NCI-H2107 treated with DMSO at 0.1 percent for 48 hours (cell line): ENCODE measurements at regions not wholly inside any gene's neighbourhood (a gene's known extent, or its start where the extent isn't known, plus 50 kb on each side); places are given as distances from the start of the nearest gene placed in this dataset.
"Not testable (repeated sequence)": the region's sequence is repeated elsewhere in the genome, so short reads cannot be mapped to it uniquely, and the experiment has no call there.

ENCODE experiments used
- DNase-seq: peaks from one replicate; lab custom pipeline; 2025; ENCODE audit not compliant: unreplicated experiment; lab: John Stamatoyannopoulos, UW

DNA sequence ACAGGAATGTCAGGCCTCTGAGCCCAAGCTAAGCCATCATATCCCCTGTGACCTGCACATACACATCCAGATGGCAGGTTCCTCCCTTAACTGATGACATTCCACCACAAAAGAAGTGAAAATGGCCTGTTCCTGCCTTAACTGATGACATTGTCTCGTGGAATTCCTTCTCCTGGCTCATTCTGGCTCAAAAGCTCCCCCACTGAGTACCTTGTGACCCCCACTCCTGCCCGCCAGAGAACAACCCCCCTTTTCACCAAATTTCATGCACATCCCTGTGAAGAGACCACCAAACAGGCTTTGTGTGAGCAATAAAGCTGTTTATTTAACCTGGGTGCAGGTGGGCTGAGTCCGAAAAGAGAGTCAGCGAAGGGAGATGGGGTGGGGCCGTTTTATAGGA, 447.4 kb downstream of the FGF13 start:
- not testable (repeated sequence) for DNase-seq

DNA sequence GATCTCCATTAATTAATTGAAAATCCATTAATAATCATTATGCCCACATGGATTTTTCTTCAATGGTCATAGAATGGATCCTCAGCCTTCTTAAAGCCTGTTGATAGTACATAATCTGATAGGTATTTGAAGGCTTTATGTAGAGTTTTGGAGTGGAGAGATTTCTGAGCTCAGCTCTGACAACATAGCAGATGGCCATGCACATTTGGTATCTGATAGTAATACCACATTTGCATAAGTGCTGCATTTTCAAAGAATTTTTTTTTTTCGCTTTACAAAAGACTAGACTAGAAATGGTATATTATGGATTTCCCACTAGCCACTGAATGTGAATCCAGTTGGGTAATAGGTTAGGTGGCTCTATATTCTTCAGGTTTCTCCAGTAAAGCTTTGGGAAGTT, 440.6 kb downstream of the FGF13 start:
- no peak for DNase-seq

- DNase-seq, result not testable (repeated sequence)
Observed at GRCh38 chrX:138282598-138283150, 428.8 kb downstream of the FGF13 start.

GRCh38 chrX:138287205-138287877, 424.2 kb downstream of the FGF13 start:
- DNase-seq, result no peak

DNA sequence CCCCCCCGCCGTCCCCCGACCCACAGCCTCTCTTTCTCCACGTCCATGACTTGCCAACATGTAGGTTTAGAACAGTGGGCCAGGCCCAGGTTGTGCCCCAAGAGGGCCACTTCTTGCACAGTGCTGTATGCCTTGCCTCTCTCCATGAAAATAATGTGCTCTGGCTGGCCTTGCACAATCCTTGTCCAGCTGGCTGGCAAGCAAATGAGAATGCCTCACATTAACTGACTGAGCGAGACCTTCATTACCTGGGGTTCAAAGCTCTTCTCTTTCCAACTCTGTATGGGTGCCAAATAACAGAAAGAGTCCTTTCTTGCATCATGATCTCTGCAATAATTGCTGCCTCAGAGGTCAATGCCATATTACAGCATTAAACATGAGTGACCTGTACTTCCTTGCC, 416.6 kb downstream of the FGF13 start:
- no peak for DNase-seq

DNA sequence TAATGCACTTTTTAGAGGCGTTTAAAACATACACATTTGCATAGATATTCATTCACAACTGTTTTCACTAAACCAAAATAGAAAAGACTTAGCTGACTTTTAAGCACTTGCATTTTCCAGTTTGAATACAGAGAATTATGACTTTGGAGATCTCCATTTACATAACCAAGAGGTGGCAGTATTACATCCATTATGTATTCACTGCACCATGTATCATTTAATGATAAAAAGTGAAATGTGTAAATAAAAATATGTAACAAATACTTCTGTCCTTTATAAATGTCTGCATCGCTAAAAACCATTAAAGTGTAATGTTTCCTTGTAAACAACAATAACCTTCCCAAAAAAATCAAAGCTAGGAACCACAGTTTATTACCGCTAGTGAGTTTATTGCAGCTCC, 413.2 kb downstream of the FGF13 start:
- DNase-seq, result no peak

DNA sequence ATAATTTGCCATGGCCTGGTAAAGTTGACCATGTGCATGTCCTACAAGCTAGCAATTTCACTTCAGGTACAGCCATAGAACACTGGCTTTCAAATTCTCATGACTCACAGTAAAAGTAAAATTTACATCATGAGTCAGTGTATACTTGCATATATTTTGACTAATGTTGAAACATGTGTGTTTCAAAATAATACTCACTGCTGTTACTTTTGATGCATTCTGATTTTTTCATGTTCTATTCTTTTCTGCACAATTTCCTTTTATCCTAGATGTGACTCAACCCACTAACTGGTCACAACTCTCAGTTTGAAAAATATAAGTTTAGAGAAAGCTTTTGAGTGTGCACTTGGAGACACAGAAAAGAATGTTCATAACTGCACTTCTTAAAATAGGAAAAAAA, 365.7 kb downstream of the FGF13 start:
- no peak for DNase-seq

DNA sequence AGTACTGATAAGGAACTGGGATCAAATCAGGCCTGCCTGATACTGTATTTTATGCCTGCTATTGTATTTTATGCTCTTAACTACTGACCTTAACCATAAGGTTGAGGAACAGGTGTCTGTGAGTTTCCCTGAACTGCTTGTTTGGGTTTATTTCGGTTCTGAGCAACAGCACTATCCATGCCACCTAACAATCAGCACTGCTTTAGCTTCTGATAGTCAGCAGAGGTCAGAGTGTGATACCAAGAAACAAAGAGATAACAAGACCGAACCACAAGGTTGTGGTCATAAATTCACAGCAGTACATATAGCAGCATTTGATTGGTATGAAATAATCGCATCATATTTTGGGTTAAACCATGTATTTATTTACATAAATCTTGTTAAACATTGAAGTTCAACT, 362.2 kb downstream of the FGF13 start:
- no peak for DNase-seq

DNA sequence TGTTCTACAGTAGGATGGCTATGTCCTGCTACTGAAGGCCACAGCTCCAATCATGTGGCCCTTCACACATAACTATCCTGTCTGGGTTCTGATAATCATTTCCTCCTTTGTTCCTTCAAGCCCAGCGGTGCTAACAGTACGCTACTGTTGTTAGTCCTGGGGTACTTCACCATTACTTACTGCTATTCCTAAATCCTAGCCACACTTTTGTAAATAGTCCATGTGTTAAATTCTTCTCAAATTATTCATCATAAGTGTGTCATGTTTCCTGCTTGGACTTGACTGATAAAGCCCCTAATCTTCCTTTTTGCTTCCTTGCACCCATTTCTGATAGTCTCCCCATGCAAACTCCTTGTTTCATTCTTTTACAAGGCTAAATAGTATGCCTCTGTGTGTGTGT, 332.6 kb downstream of the FGF13 start:
- DNase-seq, result no peak

DNA sequence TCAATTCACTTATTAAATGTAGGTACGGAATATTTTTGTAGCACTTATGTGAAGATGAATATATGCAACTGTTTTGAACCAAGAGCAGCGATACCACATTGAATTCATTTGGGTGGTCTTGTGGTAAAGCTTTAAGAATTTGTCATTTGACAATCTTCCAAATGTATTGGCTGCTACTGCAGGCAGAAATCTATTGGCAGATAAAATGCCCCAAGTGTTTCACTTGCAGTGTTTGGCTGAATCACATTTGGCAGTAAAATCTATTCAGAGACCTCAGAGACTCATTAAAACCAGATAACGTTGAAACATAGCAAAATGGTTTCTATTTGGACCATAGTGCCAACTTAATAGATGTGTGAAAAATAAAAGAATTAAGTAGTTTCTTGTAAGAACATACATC, 303.4 kb downstream of the FGF13 start:
- no peak for DNase-seq

- no peak for DNase-seq
Observed at GRCh38 chrX:138411048-138411447, 300.5 kb downstream of the FGF13 start.
